ENCODE measurements at regions not wholly inside any gene's neighbourhood (a gene's known extent, or its start where the extent isn't known, plus 50 kb on each side); places are given as distances from the start of the nearest gene placed in this dataset.
"Not testable (repeated sequence)": the region's sequence is repeated elsewhere in the genome, so short reads cannot be mapped to it uniquely, and the experiment has no call there.

GRCh38 chr1:221040101-221040500 lies 160.9 kb downstream of the HLX start:
- WGBS, 3 donors, result 32 to 74% (median 43%) methylated on average over 1 of the region's 1 CpG
- FAIRE-seq (no peak), DNase-seq (no peak)
- Histone ChIP-seq H3K4me3 (ENCODE audit: low read depth in 1 of 3, low read length in 3 of 3) (no peak overlapping the region), H3K27me3 (ENCODE audit: control insufficient read depth in 3 of 3, insufficient read depth in 3 of 3, low read length in 3 of 3) (no peaks in the 10 kb centered on the region), H3K27ac (ENCODE audit: low read depth in 1 of 3, low read length in 2 of 3) (no peak overlapping the region), H3K36me3 (ENCODE audit: control insufficient read depth in 3 of 3, insufficient read depth in 2 of 3, low read depth in 1 of 3, low read length in 3 of 3) (no peaks in the 10 kb centered on the region), H3K9me3 (ENCODE audit: control insufficient read depth in 2 of 2, insufficient read depth in 1 of 2, low read depth in 1 of 2, low read length in 1 of 2) (no peaks in the 10 kb centered on the region), H3K4me1 (ENCODE audit: control insufficient read depth in 3 of 3, insufficient read depth in 2 of 3, low read depth in 1 of 3, low read length in 2 of 3) (no peaks in the 10 kb centered on the region)

GRCh38 chr1:221040691-221041285 lies 161.5 kb downstream of the HLX start:
- H3K4me3 ChIP-seq (ENCODE audit: low read depth in 1 of 3, low read length in 3 of 3), result no peak overlapping the region
- DNase-seq (no peak), FAIRE-seq (no peak)
- no peaks in the 10 kb centered on the region for H3K27me3 ChIP-seq (ENCODE audit: control insufficient read depth in 3 of 3, insufficient read depth in 3 of 3, low read length in 3 of 3)
- no peaks in the 10 kb centered on the region for H3K36me3 ChIP-seq (ENCODE audit: control insufficient read depth in 3 of 3, insufficient read depth in 2 of 3, low read depth in 1 of 3, low read length in 3 of 3)
- no peaks in the 10 kb centered on the region for H3K9me3 ChIP-seq (ENCODE audit: control insufficient read depth in 2 of 2, insufficient read depth in 1 of 2, low read depth in 1 of 2, low read length in 1 of 2)
- H3K4me1 ChIP-seq (ENCODE audit: control insufficient read depth in 3 of 3, insufficient read depth in 2 of 3, low read depth in 1 of 3, low read length in 2 of 3), result no peaks in the 10 kb centered on the region
- no peak overlapping the region for H3K27ac ChIP-seq (ENCODE audit: low read depth in 1 of 3, low read length in 2 of 3)
- WGBS, 3 donors, result 73 to 81% (median 81%) methylated on average over 2 of the region's 2 CpGs

GRCh38 chr1:221044538-221044937 lies 165.3 kb downstream of the HLX start:
- FAIRE-seq (no peak), DNase-seq (no peak)
- no peak overlapping the region for H3K4me3 ChIP-seq (ENCODE audit: low read depth in 1 of 3, low read length in 3 of 3)
- no peaks in the 10 kb centered on the region for H3K36me3 ChIP-seq (ENCODE audit: control insufficient read depth in 3 of 3, insufficient read depth in 2 of 3, low read depth in 1 of 3, low read length in 3 of 3)
- H3K27me3 ChIP-seq (ENCODE audit: control insufficient read depth in 3 of 3, insufficient read depth in 3 of 3, low read length in 3 of 3), result no peaks in the 10 kb centered on the region
- H3K27ac ChIP-seq (ENCODE audit: low read depth in 1 of 3, low read length in 2 of 3), result no peak overlapping the region
- no peaks in the 10 kb centered on the region for H3K9me3 ChIP-seq (ENCODE audit: control insufficient read depth in 2 of 2, insufficient read depth in 1 of 2, low read depth in 1 of 2, low read length in 1 of 2)
- no peaks in the 10 kb centered on the region for H3K4me1 ChIP-seq (ENCODE audit: control insufficient read depth in 3 of 3, insufficient read depth in 2 of 3, low read depth in 1 of 3, low read length in 2 of 3)

- no peaks in the 10 kb centered on the region for H3K27me3 ChIP-seq (ENCODE audit: control insufficient read depth in 3 of 3, insufficient read depth in 3 of 3, low read length in 3 of 3)
- no peaks in the 10 kb centered on the region for H3K9me3 ChIP-seq (ENCODE audit: control insufficient read depth in 2 of 2, insufficient read depth in 1 of 2, low read depth in 1 of 2, low read length in 1 of 2)
- no peak overlapping the region for H3K4me3 ChIP-seq (ENCODE audit: low read depth in 1 of 3, low read length in 3 of 3)
- 82 to 90% (median 88%) methylated on average over 3 of the region's 3 CpGs for WGBS, 3 donors
- no peak overlapping the region for H3K27ac ChIP-seq (ENCODE audit: low read depth in 1 of 3, low read length in 2 of 3)
- DNase-seq (no peak), FAIRE-seq (no peak)
- H3K36me3 ChIP-seq (ENCODE audit: control insufficient read depth in 3 of 3, insufficient read depth in 2 of 3, low read depth in 1 of 3, low read length in 3 of 3), result no peaks in the 10 kb centered on the region
- no peaks in the 10 kb centered on the region for H3K4me1 ChIP-seq (ENCODE audit: control insufficient read depth in 3 of 3, insufficient read depth in 2 of 3, low read depth in 1 of 3, low read length in 2 of 3)
Observed at GRCh38 chr1:221045151-221045550, 165.9 kb downstream of the HLX start.

- DNase-seq, result no peak
- Histone ChIP-seq H3K9me3 (ENCODE audit: control insufficient read depth in 2 of 2, insufficient read depth in 1 of 2, low read depth in 1 of 2, low read length in 1 of 2) (no peaks in the 10 kb centered on the region), H3K4me1 (ENCODE audit: control insufficient read depth in 3 of 3, insufficient read depth in 2 of 3, low read depth in 1 of 3, low read length in 2 of 3) (no peaks in the 10 kb centered on the region), H3K36me3 (ENCODE audit: control insufficient read depth in 3 of 3, insufficient read depth in 2 of 3, low read depth in 1 of 3, low read length in 3 of 3) (no peaks in the 10 kb centered on the region), H3K27me3 (ENCODE audit: control insufficient read depth in 3 of 3, insufficient read depth in 3 of 3, low read length in 3 of 3) (no peaks in the 10 kb centered on the region), H3K4me3 (ENCODE audit: low read depth in 1 of 3, low read length in 3 of 3) (no peak overlapping the region), H3K27ac (ENCODE audit: low read depth in 1 of 3, low read length in 2 of 3) (no peak overlapping the region)
- FAIRE-seq, result no peak
- WGBS, 3 donors, result 59 to 61% (median 60%) methylated on average over 5 of the region's 5 CpGs
Observed at GRCh38 chr1:221045842-221046831, 166.9 kb downstream of the HLX start.

GRCh38 chr1:221051391-221051790 lies 172.1 kb downstream of the HLX start:
- WGBS, 3 donors, result 61 to 75% (median 71%) methylated on average over 4 of the region's 4 CpGs
- not testable (repeated sequence) for H3K4me3 ChIP-seq (ENCODE audit: low read depth in 1 of 3, low read length in 3 of 3); H3K27me3 ChIP-seq (ENCODE audit: control insufficient read depth in 3 of 3, insufficient read depth in 3 of 3, low read length in 3 of 3); DNase-seq; H3K9me3 ChIP-seq (ENCODE audit: control insufficient read depth in 2 of 2, insufficient read depth in 1 of 2, low read depth in 1 of 2, low read length in 1 of 2); H3K27ac ChIP-seq (ENCODE audit: low read depth in 1 of 3, low read length in 2 of 3); H3K4me1 ChIP-seq (ENCODE audit: control insufficient read depth in 3 of 3, insufficient read depth in 2 of 3, low read depth in 1 of 3, low read length in 2 of 3); FAIRE-seq; H3K36me3 ChIP-seq (ENCODE audit: control insufficient read depth in 3 of 3, insufficient read depth in 2 of 3, low read depth in 1 of 3, low read length in 3 of 3)

- DNase-seq, result no peak
- H3K4me3 ChIP-seq (ENCODE audit: low read depth in 1 of 3, low read length in 3 of 3), result no peak overlapping the region
- FAIRE-seq, result no peak
Observed at GRCh38 chr1:221053889-221054288, 174.6 kb downstream of the HLX start.

GRCh38 chr1:221059506-221059905 lies 180.3 kb downstream of the HLX start:
- no peak for FAIRE-seq
- Histone ChIP-seq H3K4me3 (ENCODE audit: low read depth in 1 of 3, low read length in 3 of 3) (no peak overlapping the region), H3K27ac (ENCODE audit: low read depth in 1 of 3, low read length in 2 of 3) (no peak overlapping the region), H3K9me3 (ENCODE audit: control insufficient read depth in 2 of 2, insufficient read depth in 1 of 2, low read depth in 1 of 2, low read length in 1 of 2) (no peaks in the 10 kb centered on the region), H3K4me1 (ENCODE audit: control insufficient read depth in 3 of 3, insufficient read depth in 2 of 3, low read depth in 1 of 3, low read length in 2 of 3) (peaks cover 0 to 2% (median 0%) of the 10 kb centered on the region in 3 donors), H3K27me3 (ENCODE audit: control insufficient read depth in 3 of 3, insufficient read depth in 3 of 3, low read length in 3 of 3) (no peaks in the 10 kb centered on the region), H3K36me3 (ENCODE audit: control insufficient read depth in 3 of 3, insufficient read depth in 2 of 3, low read depth in 1 of 3, low read length in 3 of 3) (no peaks in the 10 kb centered on the region)
- WGBS, 3 donors, result 54 to 81% (median 74%) methylated on average over 1 of the region's 1 CpG
- DNase-seq, result no peak

More at GRCh38 chr1:221053889-221054288, 174.6 kb downstream of the HLX start:
- 45 to 72% (median 63%) methylated on average over 4 of the region's 4 CpGs for WGBS, 3 donors
- no peaks in the 10 kb centered on the region for H3K9me3 ChIP-seq (ENCODE audit: control insufficient read depth in 2 of 2, insufficient read depth in 1 of 2, low read depth in 1 of 2, low read length in 1 of 2)
- peaks cover 0 to 2% (median 0%) of the 10 kb centered on the region in 3 donors for H3K4me1 ChIP-seq (ENCODE audit: control insufficient read depth in 3 of 3, insufficient read depth in 2 of 3, low read depth in 1 of 3, low read length in 2 of 3)
- no peaks in the 10 kb centered on the region for H3K36me3 ChIP-seq (ENCODE audit: control insufficient read depth in 3 of 3, insufficient read depth in 2 of 3, low read depth in 1 of 3, low read length in 3 of 3)
- no peaks in the 10 kb centered on the region for H3K27me3 ChIP-seq (ENCODE audit: control insufficient read depth in 3 of 3, insufficient read depth in 3 of 3, low read length in 3 of 3)
- no peak overlapping the region for H3K27ac ChIP-seq (ENCODE audit: low read depth in 1 of 3, low read length in 2 of 3)
